Transverse colon (tissue), 4 donors: ENCODE measurements at regions not wholly inside any gene's neighbourhood (a gene's known extent, or its start where the extent isn't known, plus 50 kb on each side); places are given as distances from the start of the nearest gene placed in this dataset.

Source experiments
- POLR2A ChIP-seq: fragments of 450-650 bp; IDR thresholded peaks from one replicate; pipeline ENCODE4 v1.6.1; 2016; ENCODE audit warnings: antibody characterized with exemption, mild to moderate bottlenecking, moderate library complexity
- POLR2AphosphoS5 ChIP-seq, 3 donors: sonication (generic); formaldehyde crosslinking; IDR thresholded peaks; one replicate each; pipeline ENCODE4 v1.6.1; 2016; ENCODE audit warnings: antibody characterized with exemption in 3 of 3
- TF ChIP-seq, protein P1 (sequence below), 5 experiments: fragments of 200-600 bp in 3 of 5; fragments of 450-650 bp in 2 of 5; sonication (generic) in 3 of 5; IDR thresholded peaks; 1 replicate in 2 of 5; 2 replicates in 3 of 5; pipeline ENCODE4 v1.5.1; 2016 to 2017; ENCODE audit warnings: antibody characterized with exemption in 5 of 5, inconsistent platforms in 3 of 5, mild to moderate bottlenecking in 2 of 5, moderate library complexity in 1 of 5

DNA sequence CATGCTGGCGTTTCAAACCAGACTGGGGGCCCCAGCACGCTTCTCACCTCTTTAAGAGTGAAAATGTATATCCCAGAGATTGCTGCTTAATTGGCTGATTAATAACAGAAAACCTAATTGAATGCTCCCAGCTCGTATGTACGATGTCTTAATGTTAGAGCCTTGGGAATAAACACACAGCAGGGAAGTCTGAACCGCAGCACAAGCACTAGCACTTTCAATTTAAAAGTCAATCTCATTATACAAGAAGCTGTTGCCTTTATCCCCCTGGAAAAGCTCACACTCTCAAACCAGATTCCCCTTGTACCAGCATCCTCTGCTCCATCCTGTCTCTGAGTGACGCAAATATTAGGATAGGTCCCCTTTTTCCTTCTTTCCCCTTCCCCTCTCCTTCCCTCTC is 449.1 kb downstream of the MN1 start:
- TF ChIP-seq, protein P1, sequence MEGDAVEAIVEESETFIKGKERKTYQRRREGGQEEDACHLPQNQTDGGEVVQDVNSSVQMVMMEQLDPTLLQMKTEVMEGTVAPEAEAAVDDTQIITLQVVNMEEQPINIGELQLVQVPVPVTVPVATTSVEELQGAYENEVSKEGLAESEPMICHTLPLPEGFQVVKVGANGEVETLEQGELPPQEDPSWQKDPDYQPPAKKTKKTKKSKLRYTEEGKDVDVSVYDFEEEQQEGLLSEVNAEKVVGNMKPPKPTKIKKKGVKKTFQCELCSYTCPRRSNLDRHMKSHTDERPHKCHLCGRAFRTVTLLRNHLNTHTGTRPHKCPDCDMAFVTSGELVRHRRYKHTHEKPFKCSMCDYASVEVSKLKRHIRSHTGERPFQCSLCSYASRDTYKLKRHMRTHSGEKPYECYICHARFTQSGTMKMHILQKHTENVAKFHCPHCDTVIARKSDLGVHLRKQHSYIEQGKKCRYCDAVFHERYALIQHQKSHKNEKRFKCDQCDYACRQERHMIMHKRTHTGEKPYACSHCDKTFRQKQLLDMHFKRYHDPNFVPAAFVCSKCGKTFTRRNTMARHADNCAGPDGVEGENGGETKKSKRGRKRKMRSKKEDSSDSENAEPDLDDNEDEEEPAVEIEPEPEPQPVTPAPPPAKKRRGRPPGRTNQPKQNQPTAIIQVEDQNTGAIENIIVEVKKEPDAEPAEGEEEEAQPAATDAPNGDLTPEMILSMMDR (IDR thresholded peaks at IDR 0.05): no peak
- TF ChIP-seq POLR2A (no peak), POLR2AphosphoS5 (IDR thresholded peaks at IDR 0.05) (no peak)
